ENCODE measurements at regions not wholly inside any gene's neighbourhood (a gene's known extent, or its start where the extent isn't known, plus 50 kb on each side); places are given as distances from the start of the nearest gene placed in this dataset.

- peaks cover 7% of the 10 kb centered on the region; the same call in 1 of the 2 replicates for H3K9me3 ChIP-seq (ENCODE audit: control insufficient read depth, insufficient read depth, low read length)
- H2BK20ac ChIP-seq (ENCODE audit: low read depth, low read length), result no peak overlapping the region
- H3K56ac ChIP-seq (ENCODE audit: extremely low read depth, insufficient read depth, low read length), result no peak overlapping the region
- no peak overlapping the region for H4K5ac ChIP-seq (ENCODE audit: low read depth, low read length)
- no peaks in the 10 kb centered on the region for H4K20me1 ChIP-seq (ENCODE audit: insufficient read depth, low read length)
- no peaks in the 10 kb centered on the region for H3K36me3 ChIP-seq (ENCODE audit: control insufficient read depth, insufficient read depth, low read length)
- H3K4me2 ChIP-seq (ENCODE audit: low read depth, low read length), result no peak overlapping the region
- H4K91ac ChIP-seq (ENCODE audit: insufficient read depth, low read depth, low read length), result no peak overlapping the region
- no peak for ATAC-seq (ENCODE audit: low read depth)
- H3K9ac ChIP-seq (ENCODE audit: low read depth, low read length), result no peak overlapping the region
- H3K18ac ChIP-seq (ENCODE audit: low read depth, low read length), result no peak overlapping the region
- H3K14ac ChIP-seq (replicated peaks; ENCODE audit: low read depth, low read length), result no peak overlapping the region
- no peaks in the 10 kb centered on the region for H3K79me1 ChIP-seq (ENCODE audit: low read depth in 1 of 2, low read length in 2 of 2)
- H2BK120ac ChIP-seq (ENCODE audit: low read depth, low read length), result no peak overlapping the region
- no peak overlapping the region for H2AK9ac ChIP-seq (replicated peaks; ENCODE audit: low read depth, low read length, poor library complexity)
- intact Hi-C loops (cut with micrococcal nuclease) (no loop called here), in situ Hi-C loops (cut with MboI; ENCODE audit: low sequenced_read_pairs) (no loop called here), dilution Hi-C loops (cut with HindIII; ENCODE audit: low sequenced_read_pairs, unreplicated experiment) (no loop called here)
- no peak overlapping the region for H3K4me3 ChIP-seq (ENCODE audit: insufficient read depth, low read depth, low read length)
- WGBS, 2 experiments (ENCODE audit: extremely low coverage in 2 of 2, insufficient read length in 1 of 2), result no CpG with 5 or more reads among the region's 2 CpGs
- no peak overlapping the region for H2AK5ac ChIP-seq (ENCODE audit: low read depth, low read length)
- H2BK15ac ChIP-seq (ENCODE audit: low read depth, low read length), result no peak overlapping the region
- ChIA-PET POLR2A (ENCODE audit: unreplicated experiment) (no interaction called here), CTCF (no interaction called here)
- H3K27me3 ChIP-seq (ENCODE audit: control insufficient read depth, insufficient read depth, low read length), result no peaks in the 10 kb centered on the region
- no peak for TF ChIP-seq FOS (IDR thresholded peaks at IDR 0.05; ENCODE audit: low read depth, low read length)
- TF ChIP-seq SMC3 (IDR thresholded peaks at IDR 0.05; ENCODE audit: low read depth, low read length), result no peak
- TF ChIP-seq CTCF (conservative IDR thresholded peaks at IDR 0.05; ENCODE audit: low read depth, low read length), result no peak
- TF ChIP-seq MAFK (IDR thresholded peaks at IDR 0.05; ENCODE audit: low read depth, low read length), result no peak
- no peak for TF ChIP-seq RAD21 (IDR thresholded peaks at IDR 0.05; ENCODE audit: low read length)
- no peak for TF ChIP-seq CEBPB (IDR thresholded peaks at IDR 0.05; ENCODE audit: low read depth, low read length)
- TF ChIP-seq BHLHE40 (IDR thresholded peaks at IDR 0.05; ENCODE audit: low read depth, low read length), result no peak
- TF ChIP-seq RFX5 (IDR thresholded peaks at IDR 0.05; ENCODE audit: low read depth, low read length), result no peak
- no peak for TF ChIP-seq NFE2L2 (IDR thresholded peaks at IDR 0.05; ENCODE audit: low read depth, low read length)
- no peak for TF ChIP-seq USF2 (IDR thresholded peaks at IDR 0.05; ENCODE audit: low read depth, low read length)
- no peak for TF ChIP-seq ELK1 (IDR thresholded peaks at IDR 0.05; ENCODE audit: borderline replicate concordance, low read depth, low read length)
- no peak for TF ChIP-seq MAZ (IDR thresholded peaks at IDR 0.05; ENCODE audit: borderline replicate concordance, low read depth, low read length)
- no peak for TF ChIP-seq MXI1 (IDR thresholded peaks at IDR 0.05; ENCODE audit: borderline replicate concordance, low read depth, low read length)
- no peak for TF ChIP-seq CHD1 (IDR thresholded peaks at IDR 0.05; ENCODE audit: low read depth, low read length)
- TF ChIP-seq POLR2A (IDR thresholded peaks at IDR 0.05; ENCODE audit: low read depth, low read length), result no peak
- no peak for TF ChIP-seq RCOR1 (IDR thresholded peaks at IDR 0.05; ENCODE audit: insufficient replicate concordance, low read length)
- no peaks in the 10 kb centered on the region for H3K9me1 ChIP-seq (ENCODE audit: insufficient read depth, low read length)
- no peak for DNase-seq
- no peak overlapping the region for H4K8ac ChIP-seq (ENCODE audit: low read depth in 2 of 2, low read length in 2 of 2)
- no peak overlapping the region for H3K4ac ChIP-seq (ENCODE audit: low read depth, low read length)
- H3K27ac ChIP-seq (ENCODE audit: insufficient read depth, low read length), result no peak overlapping the region
- H2AFZ ChIP-seq (replicated peaks; ENCODE audit: low read length, poor library complexity), result no peak overlapping the region
- H3K4me1 ChIP-seq (ENCODE audit: control insufficient read depth, insufficient read depth, low read length), result no peaks in the 10 kb centered on the region
- no peak overlapping the region for H3K23ac ChIP-seq (ENCODE audit: low read depth, low read length)
- no peak overlapping the region for H2BK5ac ChIP-seq (ENCODE audit: low read depth, low read length, poor library complexity, severe bottlenecking)
- no TSS peak for BruUV-seq (replicated peaks)
Measured at GRCh38 chr7:51593628-51594027, 277.0 kb upstream of the COBL start.
